ENCODE measurements at regions not wholly inside any gene's neighbourhood (a gene's known extent, or its start where the extent isn't known, plus 50 kb on each side); places are given as distances from the start of the nearest gene placed in this dataset.

DNA sequence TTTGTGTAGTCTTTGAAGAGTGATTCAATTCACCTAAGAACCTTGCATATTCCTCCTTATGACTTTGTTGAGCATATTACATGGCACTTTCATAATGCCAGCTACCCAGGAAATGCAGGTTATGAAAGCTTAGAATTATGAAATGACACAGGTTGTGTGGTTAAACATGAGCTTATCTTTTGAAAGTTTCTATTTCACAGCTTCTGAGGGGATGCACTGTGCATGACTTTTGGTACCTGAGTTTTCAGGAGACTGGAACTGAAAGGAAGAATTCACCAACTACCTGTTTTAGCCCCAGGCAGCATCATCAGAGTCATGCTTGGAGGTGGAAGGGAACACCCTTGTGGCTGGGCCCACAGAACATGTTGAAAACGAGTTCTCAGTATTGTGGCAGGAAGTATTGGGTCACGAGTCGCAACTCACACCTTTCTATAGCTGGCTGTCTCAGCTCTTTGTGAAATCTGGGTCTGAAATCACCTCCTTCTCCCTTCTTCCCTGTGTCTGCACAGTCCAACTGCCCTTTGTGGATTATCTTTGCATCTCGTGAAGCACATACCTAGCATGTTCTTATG is 228.2 kb downstream of the PTEN start:
- no peaks in the 10 kb centered on the region for H3K27me3 ChIP-seq (ENCODE audit: control insufficient read depth, insufficient read depth, low read length)
- H3K4me1 ChIP-seq (ENCODE audit: control insufficient read depth, insufficient read depth, low read length): peaks cover 5% of the 10 kb centered on the region
- H3K36me3 ChIP-seq (ENCODE audit: control insufficient read depth, insufficient read depth, low read length): no peaks in the 10 kb centered on the region
- H3K9ac ChIP-seq (ENCODE audit: low read length): no peak overlapping the region
- H3K4me3 ChIP-seq (ENCODE audit: low read length): no peak overlapping the region
- no peak overlapping the region for H3K27ac ChIP-seq (ENCODE audit: low read depth, low read length)

DNA sequence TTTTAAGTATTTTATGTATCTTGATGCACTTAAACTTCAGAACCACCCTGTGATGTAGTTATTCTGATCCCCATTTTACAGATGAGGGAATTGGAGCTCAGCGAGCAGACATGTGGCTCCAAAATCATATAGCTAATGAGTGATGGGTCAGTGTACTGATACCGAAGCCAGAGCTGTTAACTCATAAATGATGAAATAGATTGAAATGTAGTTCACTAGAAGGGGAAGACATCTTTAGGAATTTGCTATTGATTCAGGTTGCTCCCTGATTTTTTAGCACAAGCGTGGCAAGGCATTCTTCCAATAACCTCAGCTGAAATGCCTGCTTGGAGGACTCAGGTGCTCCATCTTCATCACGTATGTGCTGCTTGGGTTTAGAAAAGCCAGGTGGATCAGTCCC is 228.8 kb downstream of the PTEN start:
- peaks cover 5% of the 10 kb centered on the region for H3K4me1 ChIP-seq (ENCODE audit: control insufficient read depth, insufficient read depth, low read length)
- H3K4me3 ChIP-seq (ENCODE audit: low read length): no peak overlapping the region
- H3K9ac ChIP-seq (ENCODE audit: low read length): no peak overlapping the region
- no peaks in the 10 kb centered on the region for H3K27me3 ChIP-seq (ENCODE audit: control insufficient read depth, insufficient read depth, low read length)
- no peak overlapping the region for H3K27ac ChIP-seq (ENCODE audit: low read depth, low read length)
- H3K36me3 ChIP-seq (ENCODE audit: control insufficient read depth, insufficient read depth, low read length): no peaks in the 10 kb centered on the region

GRCh38 chr10:88092973-88093372 is 229.5 kb downstream of the PTEN start:
- no peaks in the 10 kb centered on the region for H3K36me3 ChIP-seq (ENCODE audit: control insufficient read depth, insufficient read depth, low read length)
- H3K4me1 ChIP-seq (ENCODE audit: control insufficient read depth, insufficient read depth, low read length): peaks cover 5% of the 10 kb centered on the region
- H3K27ac ChIP-seq (ENCODE audit: low read depth, low read length): no peak overlapping the region
- H3K4me3 ChIP-seq (ENCODE audit: low read length): no peak overlapping the region
- no peaks in the 10 kb centered on the region for H3K27me3 ChIP-seq (ENCODE audit: control insufficient read depth, insufficient read depth, low read length)
- H3K9ac ChIP-seq (ENCODE audit: low read length): no peak overlapping the region

DNA sequence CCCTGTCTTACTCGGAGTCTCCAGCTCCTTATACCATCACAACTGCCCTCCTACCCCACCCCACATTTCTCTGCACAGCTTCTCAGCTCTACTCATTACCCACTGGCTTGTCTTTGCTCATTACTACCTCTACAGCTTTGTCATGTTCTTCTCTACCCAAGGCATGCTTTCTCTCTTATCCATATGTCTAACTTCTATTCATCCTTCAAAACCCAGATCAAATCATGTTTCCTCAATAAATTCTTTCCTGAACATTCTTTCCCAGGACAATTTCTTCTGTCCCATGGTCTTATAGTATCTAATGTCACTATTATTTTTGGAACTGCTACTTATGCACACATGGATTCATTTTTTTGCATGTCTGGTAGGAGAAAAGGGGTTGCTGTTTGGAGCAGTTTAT is 231.4 kb downstream of the PTEN start:
- peaks cover 5% of the 10 kb centered on the region for H3K4me1 ChIP-seq (ENCODE audit: control insufficient read depth, insufficient read depth, low read length)
- H3K36me3 ChIP-seq (ENCODE audit: control insufficient read depth, insufficient read depth, low read length): no peaks in the 10 kb centered on the region
- H3K27ac ChIP-seq (ENCODE audit: low read depth, low read length): no peak overlapping the region
- H3K9ac ChIP-seq (ENCODE audit: low read length): no peak overlapping the region
- no peak overlapping the region for H3K4me3 ChIP-seq (ENCODE audit: low read length)
- H3K27me3 ChIP-seq (ENCODE audit: control insufficient read depth, insufficient read depth, low read length): no peaks in the 10 kb centered on the region

- Histone ChIP-seq H3K4me1 (ENCODE audit: control insufficient read depth, insufficient read depth, low read length) (peaks cover 5% of the 10 kb centered on the region), H3K4me3 (ENCODE audit: low read length) (no peak overlapping the region), H3K27ac (ENCODE audit: low read depth, low read length) (no peak overlapping the region), H3K36me3 (ENCODE audit: control insufficient read depth, insufficient read depth, low read length) (no peaks in the 10 kb centered on the region), H3K9ac (ENCODE audit: low read length) (no peak overlapping the region), H3K27me3 (ENCODE audit: control insufficient read depth, insufficient read depth, low read length) (no peaks in the 10 kb centered on the region)
Observed at GRCh38 chr10:88095223-88095721, 231.8 kb downstream of the PTEN start.

DNA sequence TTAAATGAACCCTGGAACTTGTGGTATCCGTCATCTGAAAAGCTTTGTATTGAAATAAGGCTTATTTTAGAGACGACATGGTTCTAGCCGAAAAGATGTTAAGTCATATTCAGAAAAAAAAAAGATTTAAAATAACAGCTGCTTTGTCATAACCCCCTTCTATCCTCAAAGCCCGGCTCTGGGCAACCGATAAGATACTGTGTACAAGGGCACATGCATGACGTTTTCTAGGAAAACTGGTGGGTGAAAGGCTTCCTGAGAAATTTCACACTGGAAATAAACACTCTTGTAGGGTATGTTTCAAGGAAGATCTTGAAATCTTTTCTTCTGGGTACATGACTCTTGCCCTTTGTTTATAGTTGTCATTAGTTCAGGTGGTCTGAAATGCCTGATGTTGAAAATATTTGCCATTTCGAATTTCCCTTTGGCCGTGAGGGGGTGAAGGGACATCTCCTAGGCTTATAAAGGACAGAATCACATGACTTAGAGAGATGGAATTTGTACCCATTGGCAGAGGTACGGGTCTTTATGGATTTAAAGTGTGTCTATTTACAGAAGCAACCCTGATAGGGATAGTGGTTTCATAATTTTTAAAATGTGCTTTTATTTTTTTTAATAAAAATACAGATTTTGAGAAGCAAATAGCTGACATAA is 232.5 kb downstream of the PTEN start:
- Histone ChIP-seq H3K4me1 (ENCODE audit: control insufficient read depth, insufficient read depth, low read length) (peaks cover 5% of the 10 kb centered on the region), H3K4me3 (ENCODE audit: low read length) (no peak overlapping the region), H3K36me3 (ENCODE audit: control insufficient read depth, insufficient read depth, low read length) (no peaks in the 10 kb centered on the region), H3K27me3 (ENCODE audit: control insufficient read depth, insufficient read depth, low read length) (no peaks in the 10 kb centered on the region), H3K27ac (ENCODE audit: low read depth, low read length) (no peak overlapping the region), H3K9ac (ENCODE audit: low read length) (no peak overlapping the region)

DNA sequence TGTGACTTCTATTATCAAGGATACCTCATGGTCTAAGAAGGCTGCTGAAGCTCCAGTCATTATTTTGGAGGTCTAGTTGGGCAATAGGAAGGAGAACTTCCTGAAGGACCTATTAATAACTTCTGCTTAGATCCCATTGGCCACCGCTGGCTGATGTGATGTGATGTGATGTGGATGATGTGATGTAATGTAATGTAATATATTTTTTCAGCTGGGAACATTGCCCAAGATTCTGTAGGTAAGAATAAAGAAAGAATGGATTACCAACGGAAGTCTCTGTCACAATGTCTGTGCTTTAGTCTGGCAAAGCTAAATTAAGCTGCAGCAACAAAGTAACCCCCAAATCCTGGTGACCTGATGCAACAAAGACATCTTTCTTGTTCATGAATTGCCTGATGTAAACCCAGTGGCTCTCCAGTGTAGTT is 233.7 kb downstream of the PTEN start:
- Histone ChIP-seq H3K36me3 (ENCODE audit: control insufficient read depth, insufficient read depth, low read length) (no peaks in the 10 kb centered on the region), H3K27ac (ENCODE audit: low read depth, low read length) (no peak overlapping the region), H3K27me3 (ENCODE audit: control insufficient read depth, insufficient read depth, low read length) (no peaks in the 10 kb centered on the region), H3K9ac (ENCODE audit: low read length) (no peak overlapping the region), H3K4me1 (ENCODE audit: control insufficient read depth, insufficient read depth, low read length) (peaks cover 5% of the 10 kb centered on the region), H3K4me3 (ENCODE audit: low read length) (no peak overlapping the region)

- Histone ChIP-seq H3K36me3 (ENCODE audit: control insufficient read depth, insufficient read depth, low read length) (no peaks in the 10 kb centered on the region), H3K9ac (ENCODE audit: low read length) (no peak overlapping the region), H3K27me3 (ENCODE audit: control insufficient read depth, insufficient read depth, low read length) (no peaks in the 10 kb centered on the region), H3K4me3 (ENCODE audit: low read length) (no peak overlapping the region), H3K4me1 (ENCODE audit: control insufficient read depth, insufficient read depth, low read length) (peaks cover 5% of the 10 kb centered on the region), H3K27ac (ENCODE audit: low read depth, low read length) (no peak overlapping the region)
Observed at GRCh38 chr10:88097536-88097935, 234.1 kb downstream of the PTEN start.

- Histone ChIP-seq H3K27me3 (ENCODE audit: control insufficient read depth, insufficient read depth, low read length) (no peaks in the 10 kb centered on the region), H3K36me3 (ENCODE audit: control insufficient read depth, insufficient read depth, low read length) (no peaks in the 10 kb centered on the region), H3K27ac (ENCODE audit: low read depth, low read length) (no peak overlapping the region), H3K9ac (ENCODE audit: low read length) (no peak overlapping the region), H3K4me1 (ENCODE audit: control insufficient read depth, insufficient read depth, low read length) (peaks cover 5% of the 10 kb centered on the region), H3K4me3 (ENCODE audit: low read length) (no peak overlapping the region)
Observed at GRCh38 chr10:88100281-88100680, 236.9 kb downstream of the PTEN start.

- Histone ChIP-seq H3K36me3 (ENCODE audit: control insufficient read depth, insufficient read depth, low read length) (no peaks in the 10 kb centered on the region), H3K4me3 (ENCODE audit: low read length) (no peak overlapping the region), H3K27me3 (ENCODE audit: control insufficient read depth, insufficient read depth, low read length) (no peaks in the 10 kb centered on the region), H3K4me1 (ENCODE audit: control insufficient read depth, insufficient read depth, low read length) (no peaks in the 10 kb centered on the region), H3K27ac (ENCODE audit: low read depth, low read length) (no peak overlapping the region), H3K9ac (ENCODE audit: low read length) (no peak overlapping the region)
Observed at GRCh38 chr10:88101666-88102065, 238.2 kb downstream of the PTEN start.

GRCh38 chr10:88103576-88103975 is 240.2 kb downstream of the PTEN start:
- H3K36me3 ChIP-seq (ENCODE audit: control insufficient read depth, insufficient read depth, low read length): no peaks in the 10 kb centered on the region
- no peak overlapping the region for H3K4me3 ChIP-seq (ENCODE audit: low read length)
- no peaks in the 10 kb centered on the region for H3K4me1 ChIP-seq (ENCODE audit: control insufficient read depth, insufficient read depth, low read length)
- H3K27ac ChIP-seq (ENCODE audit: low read depth, low read length): no peak overlapping the region
- no peak overlapping the region for H3K9ac ChIP-seq (ENCODE audit: low read length)
- H3K27me3 ChIP-seq (ENCODE audit: control insufficient read depth, insufficient read depth, low read length): no peaks in the 10 kb centered on the region

- H3K36me3 ChIP-seq (ENCODE audit: control insufficient read depth, insufficient read depth, low read length): no peaks in the 10 kb centered on the region
- no peak overlapping the region for H3K27ac ChIP-seq (ENCODE audit: low read depth, low read length)
- no peak overlapping the region for H3K4me3 ChIP-seq (ENCODE audit: low read length)
- H3K9ac ChIP-seq (ENCODE audit: low read length): no peak overlapping the region
- H3K27me3 ChIP-seq (ENCODE audit: control insufficient read depth, insufficient read depth, low read length): no peaks in the 10 kb centered on the region
- no peaks in the 10 kb centered on the region for H3K4me1 ChIP-seq (ENCODE audit: control insufficient read depth, insufficient read depth, low read length)
Observed at GRCh38 chr10:88104223-88104622, 240.8 kb downstream of the PTEN start.

DNA sequence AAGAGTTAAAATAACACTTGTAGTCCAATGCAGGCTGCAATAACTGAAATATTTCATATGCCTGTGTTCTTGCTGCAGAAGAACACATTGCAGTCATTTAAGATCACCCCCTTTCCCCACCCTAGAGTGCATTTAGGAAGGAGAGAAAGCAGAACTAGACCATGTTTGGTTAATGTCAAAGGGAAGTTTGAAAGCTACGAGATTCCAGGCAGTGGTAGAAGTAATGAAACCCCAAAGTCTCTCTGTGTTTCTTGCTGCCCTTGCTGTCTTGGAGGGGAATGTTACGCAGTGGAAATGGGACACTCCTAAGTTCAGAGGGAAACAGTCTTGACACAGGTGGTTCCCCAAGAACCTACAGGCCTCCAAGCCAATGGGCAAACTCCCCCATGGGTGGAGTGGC is 242.9 kb downstream of the PTEN start:
- H3K4me1 ChIP-seq (ENCODE audit: control insufficient read depth, insufficient read depth, low read length): no peaks in the 10 kb centered on the region
- no peaks in the 10 kb centered on the region for H3K36me3 ChIP-seq (ENCODE audit: control insufficient read depth, insufficient read depth, low read length)
- no peak overlapping the region for H3K4me3 ChIP-seq (ENCODE audit: low read length)
- H3K9ac ChIP-seq (ENCODE audit: low read length): no peak overlapping the region
- H3K27ac ChIP-seq (ENCODE audit: low read depth, low read length): no peak overlapping the region
- H3K27me3 ChIP-seq (ENCODE audit: control insufficient read depth, insufficient read depth, low read length): no peaks in the 10 kb centered on the region
